Cardiac septum (tissue), 1 donor: ENCODE measurements at regions not wholly inside any gene's neighbourhood (a gene's known extent, or its start where the extent isn't known, plus 50 kb on each side); places are given as distances from the start of the nearest gene placed in this dataset.

Source experiments
- DNase-seq: peaks from one replicate; pipeline ENCODE4 v3.0.0-alpha.2; 2020; ENCODE audit warnings: low spot score
- intact Hi-C: fragments of 100-400 bp; cut with DNase I; formaldehyde crosslinking; loops from one replicate; pipeline ENCODE4 v1.14.0; 2022
- donor health status: DM: no; HTN: no; CAD: no.

DNA sequence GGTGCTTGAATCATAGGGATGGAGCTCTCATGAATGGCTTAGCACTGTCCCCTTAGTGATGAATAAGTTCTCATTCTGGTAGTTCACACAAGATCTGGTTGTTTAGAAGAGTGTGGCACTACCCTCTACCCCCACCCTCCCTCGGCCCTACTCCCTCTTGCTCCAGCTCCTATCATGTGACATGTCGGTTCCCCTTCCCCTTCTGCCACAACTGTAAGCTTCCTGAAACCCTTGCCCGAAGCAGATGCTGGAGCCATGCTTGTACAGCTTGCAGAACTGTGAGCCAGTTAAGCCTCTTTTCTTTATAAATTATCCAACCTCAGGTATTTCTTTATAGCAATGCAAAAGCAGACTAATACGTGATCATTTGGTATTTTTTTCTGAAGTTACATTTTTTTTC is 1012.6 kb downstream of the BCL11A start:
- intact Hi-C loops, result no loop called here
- DNase-seq, result no peak

GRCh38 chr2:59538398-59538911 is 1015.0 kb downstream of the BCL11A start:
- no peak for DNase-seq
- intact Hi-C loops, result no loop called here

DNA sequence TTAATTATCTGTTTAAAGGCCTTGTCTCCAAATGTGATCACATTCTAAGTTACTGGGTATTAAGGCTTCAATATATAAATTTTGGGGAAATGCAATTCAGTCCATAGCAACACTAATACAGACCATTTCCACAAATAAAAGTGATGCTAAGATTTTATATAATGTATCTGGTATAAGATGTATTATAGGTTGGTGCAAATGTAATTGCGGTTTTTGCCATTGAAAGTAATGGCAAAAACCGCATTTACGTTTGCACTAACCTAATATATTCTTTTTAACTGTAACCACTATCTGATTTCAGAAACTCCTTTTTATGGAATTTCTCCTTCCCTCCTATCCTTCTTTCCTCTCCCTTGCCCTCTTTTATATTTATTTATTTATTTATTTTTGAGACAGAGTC is 1020.6 kb downstream of the BCL11A start:
- intact Hi-C loops, result no loop called here
- no peak for DNase-seq

DNA sequence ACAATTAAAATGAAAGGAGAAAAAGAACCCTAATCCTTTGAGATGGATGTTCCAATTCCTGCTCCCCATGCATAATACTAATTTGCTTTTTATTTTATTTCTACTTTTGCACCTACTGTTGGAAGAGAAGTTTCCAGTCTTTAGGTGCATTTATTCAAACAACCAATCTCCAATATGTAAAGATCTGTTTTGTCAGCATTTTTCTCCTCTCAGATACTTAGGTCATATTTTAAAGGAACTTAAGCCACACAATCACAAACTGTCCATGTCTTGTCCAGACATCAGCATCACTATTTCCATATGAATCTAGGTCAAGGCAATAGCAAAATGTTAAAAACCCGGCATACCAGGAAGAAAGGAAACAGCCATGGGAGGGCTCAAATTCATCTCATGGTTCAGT is 1023.2 kb downstream of the BCL11A start:
- no peak for DNase-seq

GRCh38 chr2:59529726-59530125 is 1023.7 kb downstream of the BCL11A start:
- intact Hi-C loops, result no loop called here

More for the DNA sequence above, 1023.2 kb downstream of the BCL11A start:
- intact Hi-C loops, result no loop called here

DNA sequence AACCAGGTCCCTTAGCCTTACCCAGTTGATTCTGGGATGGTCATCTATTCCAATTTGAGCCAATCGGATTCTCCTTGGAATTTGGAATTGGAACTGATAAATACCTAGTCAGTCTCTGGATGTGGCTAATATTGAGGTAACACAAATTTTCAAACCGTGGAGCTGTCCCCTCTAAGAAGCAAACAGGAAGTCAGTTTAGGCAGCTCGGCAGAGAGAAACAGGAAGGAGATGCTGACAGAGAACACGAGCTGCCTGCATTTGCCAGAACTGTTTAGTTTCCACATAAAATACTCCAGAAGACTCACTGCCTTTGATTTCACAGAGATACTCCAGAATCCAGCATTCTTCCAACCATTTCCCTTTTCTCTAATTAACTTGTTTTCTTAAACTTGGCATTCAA is 1024.9 kb downstream of the BCL11A start:
- intact Hi-C loops, result no loop called here

More at GRCh38 chr2:59529726-59530125, 1023.7 kb downstream of the BCL11A start:
- no peak for DNase-seq

DNA sequence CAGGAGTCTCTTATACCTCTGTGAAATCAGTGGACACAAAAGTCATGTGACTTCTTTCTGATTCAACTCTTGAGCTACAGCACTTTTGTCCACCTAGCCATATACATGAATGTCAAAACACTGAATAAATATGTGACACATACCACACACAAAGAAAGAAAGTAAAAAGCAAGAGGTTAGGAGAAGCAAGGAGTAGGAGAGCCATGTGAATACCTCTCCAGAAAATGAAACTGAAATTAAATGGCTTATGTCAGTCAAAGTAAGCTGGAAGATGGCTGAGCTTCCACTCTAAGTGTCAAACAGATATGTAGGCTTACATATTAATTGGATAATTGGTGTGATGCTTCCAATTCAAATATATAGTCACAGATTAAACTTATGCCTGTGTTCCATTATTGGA is 1050.5 kb downstream of the BCL11A start:
- intact Hi-C loops, result no loop called here
- DNase-seq, result no peak

More for the DNA sequence above, 1024.9 kb downstream of the BCL11A start:
- DNase-seq, result no peak

DNA sequence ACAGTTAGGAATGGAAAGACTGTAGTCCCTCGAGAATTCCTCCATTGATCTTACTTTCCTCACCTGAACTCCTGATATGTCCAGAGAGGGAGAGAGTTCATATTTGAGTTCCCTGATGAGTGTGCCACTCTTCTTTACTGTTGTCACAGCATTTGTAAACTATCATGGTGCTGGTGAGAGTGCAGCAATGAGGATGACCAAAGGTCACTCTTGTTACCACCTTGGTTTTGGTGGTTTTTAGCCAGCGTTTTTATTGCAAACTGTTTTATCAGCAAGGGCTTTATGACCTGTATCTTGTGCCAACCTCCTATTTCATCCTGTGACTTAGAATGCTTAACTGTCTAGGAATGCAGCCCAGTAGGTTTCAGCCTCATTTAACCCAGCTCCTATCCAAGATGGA is 1062.5 kb downstream of the BCL11A start:
- no peak for DNase-seq
- intact Hi-C loops, result no loop called here

DNA sequence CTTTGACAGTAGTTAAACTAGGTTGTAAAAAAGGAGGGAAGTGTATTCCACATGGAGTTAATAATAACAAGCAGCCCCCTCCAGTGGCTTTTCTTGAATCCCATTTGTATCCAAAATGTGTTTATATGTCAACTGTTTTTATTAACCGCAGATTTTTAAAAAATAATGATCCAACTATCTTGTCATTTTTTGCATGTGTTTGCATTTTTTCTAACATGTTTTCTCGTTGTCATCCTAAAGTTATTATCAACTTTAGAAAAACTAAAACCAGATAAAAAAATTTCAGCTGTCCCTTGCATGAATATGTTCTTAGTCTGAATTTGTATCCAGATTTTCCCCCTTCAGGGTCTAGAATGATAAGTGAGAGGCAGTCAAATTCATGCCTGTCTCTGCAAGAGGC is 1063.3 kb downstream of the BCL11A start:
- intact Hi-C loops, result no loop called here

GRCh38 chr2:59484673-59485072 is 1068.8 kb downstream of the BCL11A start:
- DNase-seq, result no peak
- intact Hi-C loops, result no loop called here

More for the DNA sequence above, 1063.3 kb downstream of the BCL11A start:
- no peak for DNase-seq

GRCh38 chr2:59463426-59463825 is 1090.0 kb downstream of the BCL11A start:
- intact Hi-C loops, result loop anchor here (10.0 kb wide), 1 partner anchor 651 kb away; no protein-coding TSS in a partner anchor
- DNase-seq, result no peak

DNA sequence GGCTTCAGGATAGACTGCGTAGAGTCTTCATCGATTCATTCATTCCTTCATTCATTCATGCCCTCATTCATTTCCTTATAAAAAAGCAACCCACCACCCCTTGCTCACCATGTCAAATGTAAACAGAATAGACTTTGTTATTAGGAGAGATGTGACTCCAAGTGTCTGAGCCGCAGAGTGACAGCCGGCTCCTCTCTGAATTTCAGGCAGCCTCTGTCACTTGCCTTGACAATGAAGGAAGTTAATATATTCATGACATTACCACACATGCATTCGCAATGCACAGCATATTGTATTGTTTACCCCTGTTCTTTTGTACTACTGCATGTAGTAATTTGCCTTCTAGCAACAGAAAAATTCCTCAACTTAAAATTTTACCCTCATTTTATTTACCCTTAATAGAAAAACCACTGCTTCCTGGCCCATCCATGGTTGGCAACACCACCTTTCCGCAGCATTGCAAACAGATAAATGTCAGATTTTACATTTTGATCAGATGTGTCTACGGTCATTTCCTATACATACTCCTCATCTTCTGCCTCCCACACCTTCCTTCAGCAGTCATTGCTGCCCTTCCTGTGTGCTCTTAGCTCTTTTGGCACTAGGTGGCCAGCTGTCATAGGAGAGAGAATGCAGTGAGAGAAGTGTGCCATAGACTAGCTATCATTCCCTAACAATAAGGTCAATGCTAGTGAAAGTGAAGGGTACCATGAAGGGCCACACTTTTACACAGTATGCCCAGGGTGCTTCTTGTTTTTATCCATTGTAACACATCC is 1090.8 kb downstream of the BCL11A start:
- DNase-seq, result no peak
- intact Hi-C loops, result loop anchor here (10.0 kb wide), 1 partner anchor 652 kb away; no protein-coding TSS in a partner anchor

DNA sequence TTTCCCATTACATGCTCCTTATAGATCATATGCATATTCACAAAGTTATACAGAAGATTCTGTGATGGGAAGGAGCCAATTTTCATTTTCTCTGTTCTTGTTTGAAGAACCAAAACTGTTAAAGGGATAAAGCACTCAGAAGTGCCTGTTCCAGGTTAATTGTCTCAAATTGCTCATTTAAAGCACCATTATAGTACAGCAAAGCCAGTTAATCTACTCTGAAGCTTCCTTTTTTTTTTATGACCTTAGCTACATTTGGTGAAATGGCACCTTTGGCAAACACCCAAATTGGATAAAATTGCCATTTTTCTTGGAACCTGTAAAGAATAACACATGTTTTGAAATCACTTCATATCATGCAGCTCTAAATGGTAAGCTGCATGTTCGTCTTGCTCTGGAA is 1092.3 kb downstream of the BCL11A start:
- DNase-seq, result no peak
- intact Hi-C loops, result loop anchor here (10.0 kb wide), 1 partner anchor 654 kb away; no protein-coding TSS in a partner anchor

DNA sequence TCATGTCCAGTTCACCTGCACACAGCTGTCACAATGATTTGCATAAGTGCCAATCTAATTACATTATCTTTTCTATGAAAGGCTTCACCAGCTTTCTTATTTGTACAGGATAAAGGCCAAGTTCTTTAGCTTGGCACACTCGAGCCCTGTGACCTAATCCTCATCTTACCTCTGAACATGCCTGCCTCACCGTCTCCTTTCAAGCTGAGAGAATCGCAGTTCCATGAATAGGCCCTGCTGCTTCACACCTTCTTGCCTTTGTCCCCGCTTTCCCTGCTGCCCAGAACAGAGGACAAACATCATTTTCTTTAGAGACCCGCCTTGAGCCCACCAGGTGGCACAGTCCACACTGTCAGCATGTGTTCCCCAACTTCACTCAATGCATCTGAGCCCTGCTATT is 1094.7 kb downstream of the BCL11A start:
- intact Hi-C loops, result no loop called here

DNA sequence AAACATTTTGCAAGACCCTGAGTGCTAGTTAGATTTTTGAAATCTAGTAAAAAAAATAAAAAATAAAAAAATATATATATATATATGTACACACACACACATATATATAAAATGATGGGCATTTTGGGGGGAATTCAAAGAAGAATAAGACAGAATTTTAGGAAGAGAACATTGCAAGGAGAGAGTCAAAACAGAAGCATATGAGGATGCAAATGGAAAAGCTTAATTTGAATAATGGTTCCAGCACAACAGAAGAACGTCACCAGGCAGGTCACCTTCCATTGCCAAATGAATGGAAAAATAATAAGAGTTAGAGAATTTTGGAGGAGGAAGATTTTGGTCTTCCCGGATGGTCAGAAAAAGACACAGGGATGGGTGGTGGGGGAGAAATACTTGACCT is 1097.2 kb downstream of the BCL11A start:
- intact Hi-C loops, result no loop called here
- DNase-seq, result no peak

More for the DNA sequence above, 1094.7 kb downstream of the BCL11A start:
- DNase-seq, result no peak

- no peak for DNase-seq
- intact Hi-C loops, result no loop called here
Observed at GRCh38 chr2:59449274-59449673, 1104.2 kb downstream of the BCL11A start.

DNA sequence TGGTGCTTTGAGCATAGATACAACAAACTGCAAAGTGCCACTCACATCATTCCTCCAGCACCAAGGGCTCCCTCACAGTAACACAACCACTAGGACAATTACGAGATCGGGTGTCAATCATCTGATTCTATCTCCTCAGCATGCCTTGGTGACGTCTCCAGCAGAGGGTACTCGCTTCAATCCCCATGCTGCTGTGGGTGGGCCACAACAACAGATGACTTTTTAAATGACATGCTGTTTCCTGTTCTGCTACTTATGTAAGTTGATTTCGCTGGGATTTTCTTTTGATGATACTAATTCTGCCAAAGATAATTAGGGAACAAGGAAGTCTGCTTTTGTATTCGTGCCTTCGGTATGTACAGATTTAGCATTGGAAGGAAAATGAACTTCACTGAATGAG is 1113.0 kb downstream of the BCL11A start:
- DNase-seq, result no peak
- intact Hi-C loops, result no loop called here

DNA sequence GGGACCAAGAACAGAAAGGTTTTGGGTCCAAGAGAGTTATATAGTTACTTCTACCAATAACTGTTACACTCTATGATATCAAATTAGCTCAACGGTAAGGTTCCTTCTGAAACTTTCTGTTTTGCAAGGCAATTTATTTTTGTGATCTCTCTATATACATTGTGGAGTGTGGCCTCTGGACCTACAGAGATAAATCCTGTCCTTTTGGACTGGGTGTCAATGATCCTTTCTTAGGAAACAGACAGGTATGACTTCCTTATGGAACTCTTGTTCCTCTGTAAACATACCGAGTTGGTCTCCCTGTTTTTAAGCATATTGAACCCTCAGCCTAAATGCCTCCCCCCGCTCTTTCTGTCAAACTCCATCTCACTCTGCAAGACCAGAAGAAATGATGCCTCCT is 1117.8 kb downstream of the BCL11A start:
- no peak for DNase-seq
- intact Hi-C loops, result no loop called here

DNA sequence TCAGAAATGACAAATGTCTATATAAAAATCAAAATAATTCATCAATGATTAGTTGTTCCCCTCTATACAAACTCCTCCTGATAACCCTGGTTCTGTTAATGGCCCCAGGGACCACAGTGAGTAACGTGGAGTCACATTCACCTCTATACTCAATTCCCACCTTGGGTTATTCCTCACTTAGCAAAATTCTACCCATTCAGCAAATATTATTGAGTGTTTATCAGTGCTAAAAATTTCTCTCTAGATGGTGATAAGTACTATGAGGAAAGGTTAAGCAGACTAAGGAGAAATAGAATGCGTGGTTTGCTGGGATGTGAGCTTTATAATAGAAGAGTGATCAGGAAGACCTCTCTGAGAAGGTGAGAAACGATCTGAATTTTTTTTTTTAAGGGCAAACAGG is 1124.5 kb downstream of the BCL11A start:
- intact Hi-C loops, result no loop called here
- no peak for DNase-seq

DNA sequence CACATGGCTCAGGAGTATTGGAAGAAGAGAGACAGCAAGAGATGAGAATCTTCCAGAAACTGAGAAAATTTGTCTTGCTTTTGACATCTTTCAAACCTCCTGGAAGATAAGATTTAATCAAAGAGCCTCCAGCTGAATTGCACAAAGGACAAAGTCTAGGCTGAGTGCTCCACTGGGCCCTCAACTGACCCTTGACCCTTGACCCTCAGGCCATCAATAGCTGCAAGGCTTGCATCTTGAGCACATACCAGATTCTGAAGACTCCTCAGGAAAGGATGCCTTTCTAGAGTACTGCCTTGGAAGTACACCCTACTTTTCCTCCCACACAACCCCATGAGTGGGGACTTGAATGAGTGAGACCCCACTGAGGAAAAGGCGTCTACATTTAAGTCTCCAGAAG is 1125.5 kb downstream of the BCL11A start:
- intact Hi-C loops, result no loop called here
- DNase-seq, result no peak

DNA sequence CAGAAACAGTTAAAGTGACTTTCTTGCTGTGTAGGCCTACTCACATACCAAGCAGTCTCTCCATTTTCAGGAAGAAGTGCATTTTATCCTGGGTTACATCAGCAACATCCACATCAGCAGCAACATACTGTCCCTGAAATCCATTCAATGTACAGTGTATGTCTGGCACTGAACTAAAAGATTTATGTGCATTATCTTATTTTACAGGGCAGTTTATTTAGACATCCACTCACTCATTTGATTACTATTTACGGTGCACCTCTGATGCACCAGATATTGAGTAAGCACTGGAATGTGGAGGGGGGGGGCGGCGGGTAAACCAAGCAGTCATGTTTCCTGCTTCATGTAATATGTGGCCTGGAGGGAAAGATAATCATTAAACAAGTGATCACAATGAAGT is 1128.2 kb downstream of the BCL11A start:
- DNase-seq, result no peak
- intact Hi-C loops, result no loop called here
